ENCODE measurements at regions not wholly inside any gene's neighbourhood (a gene's known extent, or its start where the extent isn't known, plus 50 kb on each side); places are given as distances from the start of the nearest gene placed in this dataset.
"Not testable (repeated sequence)": the region's sequence is repeated elsewhere in the genome, so short reads cannot be mapped to it uniquely, and the experiment has no call there.

- WGBS, 5 donors, result 50 to 71% (median 61%) methylated on average over 11 of the region's 11 CpGs
- peaks cover 0 to 36% (median 0%) of the 10 kb centered on the region in 7 donors for H3K27me3 ChIP-seq (replicated peaks in 1 of 7)
- DNase-seq, result no peak
- H3K9me3 ChIP-seq, result peaks cover 0 to 20% (median 13%) of the 10 kb centered on the region in 8 donors
- no peak for TF ChIP-seq CTCF (IDR thresholded peaks at IDR 0.05 in 8 of 11, conservative IDR thresholded peaks at IDR 0.05 in 3 of 11)
- peak in 1 of 3 donors; percentile 42 for TF ChIP-seq POLR2AphosphoS5 (IDR thresholded peaks at IDR 0.05)
- no peaks in the 10 kb centered on the region for H3K36me3 ChIP-seq
- peak overlapping the region in 7 of 8 donors; percentile 22 to 76 (median 67) for H3K27ac ChIP-seq
- peak overlapping the region in 1 of 8 donors; percentile 48 for H3K4me3 ChIP-seq
- H3K4me1 ChIP-seq, result peaks cover 0 to 32% (median 7%) of the 10 kb centered on the region in 6 donors
- intact Hi-C loops (cut with DNase I; ENCODE audit: low total_unique reads), result no loop called here
These were observed 377.4 kb downstream of the RRAGC start for GRCh38 chr1:38481871-38482826.

- H3K4me3 ChIP-seq; DNase-seq; intact Hi-C loops (cut with DNase I; ENCODE audit: low total_unique reads); H3K36me3 ChIP-seq; H3K27ac ChIP-seq: not testable (repeated sequence)
- Histone ChIP-seq H3K9me3 (peaks cover 0 to 20% (median 13%) of the 10 kb centered on the region in 8 donors), H3K4me1 (peaks cover 0 to 49% (median 12%) of the 10 kb centered on the region in 6 donors), H3K27me3 (replicated peaks in 1 of 7) (peaks cover 0 to 43% (median 8%) of the 10 kb centered on the region in 7 donors)
- WGBS, 5 donors, result 80 to 94% (median 91%) methylated on average over 2 of the region's 2 CpGs
These were observed 379.9 kb downstream of the RRAGC start for GRCh38 chr1:38479662-38480061.

- TF ChIP-seq CTCF (IDR thresholded peaks at IDR 0.05 in 8 of 11, conservative IDR thresholded peaks at IDR 0.05 in 3 of 11), result no peak
- TF ChIP-seq POLR2A (IDR thresholded peaks at IDR 0.05), result no peak
- TF ChIP-seq POLR2AphosphoS5 (IDR thresholded peaks at IDR 0.05), result no peak
- peak overlapping the region in 7 of 8 donors; percentile 84 to 94 (median 85) for H3K27ac ChIP-seq
- no peaks in the 10 kb centered on the region for H3K36me3 ChIP-seq
- H3K27me3 ChIP-seq (replicated peaks in 1 of 7), result peaks cover 0 to 45% (median 8%) of the 10 kb centered on the region in 7 donors
- H3K4me3 ChIP-seq, result no peak overlapping the region
- intact Hi-C loops (cut with DNase I; ENCODE audit: low total_unique reads), result no loop called here
- H3K4me1 ChIP-seq, result peaks cover 0 to 48% (median 9%) of the 10 kb centered on the region in 6 donors
- 62 to 84% (median 74%) methylated on average over 2 of the region's 2 CpGs for whole genome bisulfite sequencing, 5 donors
- DNase-seq, result no peak
- H3K9me3 ChIP-seq, result peaks cover 0 to 20% (median 13%) of the 10 kb centered on the region in 8 donors
These were observed 381.8 kb downstream of the RRAGC start for GRCh38 chr1:38477811-38478210.

- H3K36me3 ChIP-seq, result no peaks in the 10 kb centered on the region
- peaks cover 0 to 38% (median 9%) of the 10 kb centered on the region in 6 donors for H3K4me1 ChIP-seq
- TF ChIP-seq CTCF (IDR thresholded peaks at IDR 0.05 in 8 of 11, conservative IDR thresholded peaks at IDR 0.05 in 3 of 11) (no peak), POLR2AphosphoS5 (IDR thresholded peaks at IDR 0.05) (no peak), POLR2A (IDR thresholded peaks at IDR 0.05) (no peak)
- H3K27ac ChIP-seq, result peak overlapping the region; percentile 70 to 94 (median 84)
- 46 to 62% (median 57%) methylated on average over 12 of the region's 12 CpGs for WGBS, 5 donors
- H3K9me3 ChIP-seq, result peaks cover 0 to 20% (median 13%) of the 10 kb centered on the region in 8 donors
- intact Hi-C loops (cut with DNase I; ENCODE audit: low total_unique reads), result no loop called here
- peaks cover 0 to 48% (median 8%) of the 10 kb centered on the region in 7 donors for H3K27me3 ChIP-seq (replicated peaks in 1 of 7)
- DNase-seq, result no peak
- H3K4me3 ChIP-seq, result peak overlapping the region in 6 of 8 donors; percentile 4 to 65 (median 27)
These were observed 382.8 kb downstream of the RRAGC start for GRCh38 chr1:38476850-38477178.

Measured in spleen (tissue), 11 donors.